ENCODE measurements at regions not wholly inside any gene's neighbourhood (a gene's known extent, or its start where the extent isn't known, plus 50 kb on each side); places are given as distances from the start of the nearest gene placed in this dataset.
"Not testable (repeated sequence)": the region's sequence is repeated elsewhere in the genome, so short reads cannot be mapped to it uniquely, and the experiment has no call there.

DNA sequence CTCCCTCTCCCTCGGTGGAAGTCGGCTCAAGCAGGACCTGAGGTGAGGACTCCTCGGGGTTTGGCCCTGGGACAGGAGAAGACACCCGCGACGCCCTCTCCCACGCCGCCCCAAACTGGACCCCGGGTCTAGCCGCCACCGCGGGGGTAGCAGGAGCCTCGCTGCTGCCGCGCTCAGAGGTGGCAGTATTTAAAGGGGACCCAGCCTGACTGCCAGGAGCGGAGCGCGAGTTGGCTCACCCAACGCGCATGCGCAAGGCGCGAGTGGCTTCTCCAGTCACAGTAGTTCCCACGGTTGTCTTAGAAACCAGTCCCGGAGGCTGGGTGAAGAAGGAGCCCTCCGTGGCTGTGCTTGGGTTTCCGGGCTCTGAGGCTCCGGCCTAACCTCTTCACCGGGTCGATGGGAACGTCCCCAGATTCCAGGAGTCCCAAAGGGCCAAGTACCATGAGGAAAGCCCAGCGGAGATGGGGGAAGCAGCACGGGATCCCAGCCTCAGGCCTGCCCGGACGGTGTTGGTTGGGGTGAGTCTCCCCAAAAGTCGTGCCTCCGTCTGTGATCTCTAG, 477.8 kb downstream of the SPATA31A7 start:
- TF ChIP-seq MYC (IDR thresholded peaks at IDR 0.05; ENCODE audit: low read depth, low read length) = no peak
- TF ChIP-seq EZH2 (IDR thresholded peaks at IDR 0.05; ENCODE audit: borderline replicate concordance, low read depth, low read length, severe bottlenecking) = no peak
- TF ChIP-seq FOS (IDR thresholded peaks at IDR 0.05; ENCODE audit: borderline replicate concordance, insufficient read depth, low read length) = no peak
- TF ChIP-seq POLR2AphosphoS5 (IDR thresholded peaks at IDR 0.05; ENCODE audit: insufficient read depth, low read depth, low read length) = no peak
- TF ChIP-seq, protein P1, sequence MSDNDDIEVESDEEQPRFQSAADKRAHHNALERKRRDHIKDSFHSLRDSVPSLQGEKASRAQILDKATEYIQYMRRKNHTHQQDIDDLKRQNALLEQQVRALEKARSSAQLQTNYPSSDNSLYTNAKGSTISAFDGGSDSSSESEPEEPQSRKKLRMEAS (IDR thresholded peaks at IDR 0.05; ENCODE audit: insufficient read depth, insufficient read length) = no peak
- TF ChIP-seq GATA2 (IDR thresholded peaks at IDR 0.05; ENCODE audit: insufficient read depth, insufficient read length, low read depth, low read length) = no peak
- TF ChIP-seq, protein P2, sequence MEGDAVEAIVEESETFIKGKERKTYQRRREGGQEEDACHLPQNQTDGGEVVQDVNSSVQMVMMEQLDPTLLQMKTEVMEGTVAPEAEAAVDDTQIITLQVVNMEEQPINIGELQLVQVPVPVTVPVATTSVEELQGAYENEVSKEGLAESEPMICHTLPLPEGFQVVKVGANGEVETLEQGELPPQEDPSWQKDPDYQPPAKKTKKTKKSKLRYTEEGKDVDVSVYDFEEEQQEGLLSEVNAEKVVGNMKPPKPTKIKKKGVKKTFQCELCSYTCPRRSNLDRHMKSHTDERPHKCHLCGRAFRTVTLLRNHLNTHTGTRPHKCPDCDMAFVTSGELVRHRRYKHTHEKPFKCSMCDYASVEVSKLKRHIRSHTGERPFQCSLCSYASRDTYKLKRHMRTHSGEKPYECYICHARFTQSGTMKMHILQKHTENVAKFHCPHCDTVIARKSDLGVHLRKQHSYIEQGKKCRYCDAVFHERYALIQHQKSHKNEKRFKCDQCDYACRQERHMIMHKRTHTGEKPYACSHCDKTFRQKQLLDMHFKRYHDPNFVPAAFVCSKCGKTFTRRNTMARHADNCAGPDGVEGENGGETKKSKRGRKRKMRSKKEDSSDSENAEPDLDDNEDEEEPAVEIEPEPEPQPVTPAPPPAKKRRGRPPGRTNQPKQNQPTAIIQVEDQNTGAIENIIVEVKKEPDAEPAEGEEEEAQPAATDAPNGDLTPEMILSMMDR (IDR thresholded peaks at IDR 0.05; ENCODE audit: extremely low read depth in 1 of 2, insufficient read depth in 1 of 2, low read depth in 1 of 2, low read length in 2 of 2) = no peak
- no peak for TF ChIP-seq JUN (IDR thresholded peaks at IDR 0.05; ENCODE audit: borderline replicate concordance, insufficient read depth, insufficient read length, low read depth)
- no peak for TF ChIP-seq POLR2A (IDR thresholded peaks at IDR 0.05; ENCODE audit: low read depth, low read length)
- dilution Hi-C loops (cut with MboI; ENCODE audit: extremely low pct_ligation_motif_present, low sequenced_read_pairs) (no loop called here), intact Hi-C loops (cut with micrococcal nuclease) (no loop called here)
- FAIRE-seq (no peak), DNase-seq (ENCODE audit: low read depth, low spot score) (no peak)
- H3K9ac ChIP-seq (replicated peaks; ENCODE audit: extremely low read depth, insufficient read depth, low read length) = no peak overlapping the region
- no peaks in the 10 kb centered on the region for H3K36me3 ChIP-seq (ENCODE audit: control insufficient read depth in 2 of 2, extremely low read depth in 1 of 2, insufficient read depth in 2 of 2, low read length in 2 of 2)
- no peaks in the 10 kb centered on the region for H3K27me3 ChIP-seq (ENCODE audit: control insufficient read depth in 2 of 2, insufficient read depth in 2 of 2, low read length in 2 of 2)
- no peak overlapping the region for H3K27ac ChIP-seq (ENCODE audit: insufficient read depth, low read depth, low read length)
- no peak overlapping the region for H3K4me2 ChIP-seq (ENCODE audit: insufficient read depth, low read length)
- ChIA-PET CTCF (no interaction called here), POLR2A (no interaction called here)
- H3K9me1 ChIP-seq (replicated peaks; ENCODE audit: control insufficient read depth, extremely low read depth, insufficient read depth, low read length) = no peaks in the 10 kb centered on the region
- H2AFZ ChIP-seq (ENCODE audit: low read depth, low read length) = no peak overlapping the region
- no peaks in the 10 kb centered on the region for H4K20me1 ChIP-seq (replicated peaks; ENCODE audit: control insufficient read depth, extremely low read depth, insufficient read depth, low read length)
- no peaks in the 10 kb centered on the region for H3K79me2 ChIP-seq (ENCODE audit: control insufficient read depth, insufficient read depth, low read length)
- peaks cover 2% of the 10 kb centered on the region for H3K9me3 ChIP-seq (replicated peaks; ENCODE audit: control insufficient read depth, insufficient read depth, low read length)
- H3K4me3 ChIP-seq (replicated peaks in 1 of 3; ENCODE audit: insufficient read depth in 1 of 3, low read depth in 1 of 3, low read length in 3 of 3) = no peak overlapping the region
- no peaks in the 10 kb centered on the region for H3K4me1 ChIP-seq (ENCODE audit: control insufficient read depth, extremely low read depth, insufficient read depth, low read length)
- no TSS peak for BruUV-seq (replicated peaks)

DNA sequence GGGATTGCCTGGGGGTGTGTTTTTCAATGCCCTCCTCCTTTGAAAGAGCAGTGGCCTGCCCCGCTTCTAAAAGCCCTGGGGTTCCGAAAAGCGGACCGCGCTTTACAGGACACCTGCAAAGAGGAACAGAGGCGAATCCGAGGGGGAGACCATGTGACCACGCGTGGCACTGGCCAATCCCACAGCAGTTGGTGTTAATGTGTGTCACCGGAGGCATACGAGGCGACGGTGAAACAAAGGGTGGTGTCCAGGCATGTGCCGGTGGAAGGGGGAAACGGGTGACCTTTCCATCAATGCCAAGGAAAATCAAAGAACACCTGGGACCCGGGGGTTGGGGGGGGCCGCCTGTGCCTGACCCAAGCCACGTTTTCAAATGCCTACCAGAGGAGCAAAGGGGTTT, 478.4 kb downstream of the SPATA31A7 start:
- BruUV-seq (replicated peaks); H3K9me3 ChIP-seq (replicated peaks; ENCODE audit: control insufficient read depth, insufficient read depth, low read length); H3K4me2 ChIP-seq (ENCODE audit: insufficient read depth, low read length); H3K27ac ChIP-seq (ENCODE audit: insufficient read depth, low read depth, low read length); H3K4me1 ChIP-seq (ENCODE audit: control insufficient read depth, extremely low read depth, insufficient read depth, low read length); H3K9ac ChIP-seq (replicated peaks; ENCODE audit: extremely low read depth, insufficient read depth, low read length); intact Hi-C loops (cut with micrococcal nuclease); H3K36me3 ChIP-seq (ENCODE audit: control insufficient read depth in 2 of 2, extremely low read depth in 1 of 2, insufficient read depth in 2 of 2, low read length in 2 of 2); H3K27me3 ChIP-seq (ENCODE audit: control insufficient read depth in 2 of 2, insufficient read depth in 2 of 2, low read length in 2 of 2); POLR2A ChIA-PET; CTCF ChIA-PET; DNase-seq (ENCODE audit: low read depth, low spot score); dilution Hi-C loops (cut with MboI; ENCODE audit: extremely low pct_ligation_motif_present, low sequenced_read_pairs); H3K9me1 ChIP-seq (replicated peaks; ENCODE audit: control insufficient read depth, extremely low read depth, insufficient read depth, low read length); H2AFZ ChIP-seq (ENCODE audit: low read depth, low read length); H3K4me3 ChIP-seq (replicated peaks in 1 of 3; ENCODE audit: insufficient read depth in 1 of 3, low read depth in 1 of 3, low read length in 3 of 3); H3K79me2 ChIP-seq (ENCODE audit: control insufficient read depth, insufficient read depth, low read length); H4K20me1 ChIP-seq (replicated peaks; ENCODE audit: control insufficient read depth, extremely low read depth, insufficient read depth, low read length): not testable (repeated sequence)
- peak; percentile 49 for FAIRE-seq

Data from endothelial cell of umbilical vein (primary cell).